T-helper 1 cell (primary cell): ENCODE measurements at regions not wholly inside any gene's neighbourhood (a gene's known extent, or its start where the extent isn't known, plus 50 kb on each side); places are given as distances from the start of the nearest gene placed in this dataset.
"Not testable (repeated sequence)": the region's sequence is repeated elsewhere in the genome, so short reads cannot be mapped to it uniquely, and the experiment has no call there.

Source experiments
- DNase-seq, 5 donors: peaks; one replicate each; pipeline ENCODE4 v3.0.0-alpha.2; 2012 to 2020

DNA sequence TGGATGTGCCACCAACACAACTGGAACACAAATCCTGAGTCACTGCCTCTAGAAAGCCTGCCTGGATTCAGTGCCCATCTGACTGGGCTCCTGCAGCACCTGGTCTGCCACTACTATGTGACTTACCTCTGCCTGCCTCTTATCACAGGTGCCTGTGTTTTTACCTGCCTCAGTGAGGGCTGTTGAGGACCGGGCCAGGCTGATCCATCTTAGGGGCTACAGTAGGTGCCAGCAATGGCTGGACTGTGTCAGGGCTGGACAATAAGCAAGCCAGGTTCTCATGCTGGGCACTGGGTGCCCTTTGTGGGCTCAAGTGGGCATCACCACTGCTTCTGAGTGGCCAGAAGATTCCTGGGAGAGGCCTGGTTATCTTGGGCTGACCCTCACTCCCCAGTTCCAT, 948.6 kb upstream of the TPTE start:
- not testable (repeated sequence) for DNase-seq

DNA sequence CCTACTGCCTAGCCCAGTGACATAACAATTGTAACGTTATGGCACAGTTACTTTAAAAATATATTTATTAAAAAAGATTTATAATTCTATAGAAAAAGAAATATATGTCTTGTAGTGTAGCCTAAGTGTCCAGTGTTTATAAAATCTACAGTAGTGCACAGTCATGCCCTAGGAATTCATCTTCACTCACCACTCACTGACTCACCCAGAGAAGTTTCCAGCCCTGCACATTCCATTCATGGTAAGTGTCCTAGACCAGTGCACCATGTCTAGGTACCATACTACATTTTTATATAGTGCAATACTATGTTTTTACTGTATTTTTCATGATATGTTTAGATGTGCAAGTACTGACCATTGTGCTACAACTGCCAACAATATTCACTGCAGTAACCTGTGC, 947.9 kb upstream of the TPTE start:
- DNase-seq, result not testable (repeated sequence)

DNA sequence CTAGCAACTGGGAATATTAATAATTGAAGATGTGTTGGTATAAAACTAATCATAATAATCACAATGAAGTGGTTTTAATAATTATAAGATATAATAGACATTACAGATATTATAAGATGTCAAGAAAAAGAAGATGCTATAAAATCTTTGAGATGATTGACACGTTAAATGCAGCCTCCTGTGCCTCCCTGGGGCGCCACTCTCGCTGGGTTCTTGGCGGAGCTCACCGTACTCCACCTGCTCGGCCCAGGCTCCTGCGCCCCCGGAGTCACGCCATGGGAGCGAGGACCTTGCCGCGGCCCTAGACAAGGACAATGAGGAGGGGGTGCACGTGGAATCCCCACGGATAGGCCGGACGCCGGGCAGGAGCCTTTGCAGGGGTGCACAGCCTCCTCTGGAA, 942.1 kb upstream of the TPTE start:
- not testable (repeated sequence) for DNase-seq

DNA sequence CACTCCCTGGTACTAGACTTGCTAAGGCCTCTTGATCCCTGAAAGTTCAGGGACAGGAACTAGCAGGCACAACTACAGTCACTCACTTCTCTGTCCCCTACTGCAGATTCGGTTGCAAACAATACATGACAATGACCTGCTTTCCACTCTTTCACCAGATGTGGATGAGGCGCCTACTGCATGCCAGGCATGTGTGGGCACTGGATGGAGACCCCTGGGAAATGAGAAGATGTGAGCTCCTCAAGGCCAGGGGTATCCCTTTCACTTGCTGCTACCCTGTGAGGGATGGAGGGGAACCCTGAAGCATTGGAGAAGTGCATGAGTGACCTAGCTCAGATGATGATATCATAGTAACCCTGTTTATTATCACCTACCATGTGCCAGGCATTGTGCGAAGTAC, 933.4 kb upstream of the TPTE start:
- not testable (repeated sequence) for DNase-seq

DNA sequence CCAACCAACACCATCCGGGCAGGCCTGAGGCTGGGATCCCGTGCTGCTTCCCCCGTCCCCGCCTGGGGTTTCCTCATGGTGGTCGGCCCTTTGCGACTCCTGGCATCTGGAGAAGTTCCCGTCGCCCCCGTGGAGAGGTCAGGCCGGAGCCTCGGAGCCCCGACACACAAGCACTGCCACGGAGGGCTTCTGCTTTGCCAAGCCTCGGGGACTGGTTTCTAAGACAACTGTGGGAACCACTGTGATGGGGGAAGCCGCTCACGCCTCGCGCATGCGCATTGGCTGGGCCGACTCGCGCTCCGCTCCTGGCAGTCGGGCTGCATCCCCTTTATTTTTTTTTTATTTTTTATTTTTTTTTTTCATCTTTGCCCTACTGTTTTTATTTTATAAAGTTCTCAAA, 928.8 kb upstream of the TPTE start:
- not testable (repeated sequence) for DNase-seq

DNA sequence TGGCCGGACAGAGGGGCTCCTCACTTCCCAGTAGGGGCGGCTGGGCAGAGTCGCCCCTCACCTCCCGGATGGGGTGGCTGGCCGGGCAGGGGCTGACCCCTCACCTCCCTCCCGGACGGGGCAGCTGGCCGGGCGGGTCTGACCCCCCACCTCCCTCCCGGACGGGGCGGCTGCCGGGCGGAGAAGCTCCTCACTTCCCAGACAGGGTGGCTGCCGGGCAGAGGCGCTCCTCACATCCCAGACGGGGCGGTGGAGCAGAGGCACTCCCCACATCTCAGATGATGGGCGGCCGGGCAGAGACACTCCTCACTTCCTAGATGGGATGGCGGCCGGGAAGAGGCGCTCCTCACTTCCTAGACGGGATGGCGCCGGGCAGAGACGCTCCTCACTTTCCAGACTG, 927.7 kb upstream of the TPTE start:
- DNase-seq, result not testable (repeated sequence)

DNA sequence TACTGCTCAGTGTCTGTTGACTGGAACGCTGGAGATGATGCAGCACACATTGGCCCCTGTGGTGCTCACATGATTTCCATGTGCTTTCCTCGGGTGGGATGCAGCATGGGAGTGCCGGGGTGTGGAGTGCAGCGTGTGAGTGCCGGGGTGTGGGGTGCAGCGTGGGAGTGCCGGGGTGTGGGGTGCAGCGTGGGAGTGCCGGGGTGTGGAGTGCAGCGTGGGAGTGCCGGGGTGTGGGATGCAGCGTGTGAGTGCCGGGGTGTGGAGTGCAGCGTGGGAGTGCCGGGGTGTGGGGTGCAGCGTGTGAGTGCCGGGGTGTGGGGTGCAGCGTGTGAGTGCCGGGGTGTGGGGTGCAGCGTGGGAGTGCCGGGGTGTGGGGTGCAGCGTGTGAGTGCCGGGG, 907.4 kb upstream of the TPTE start:
- DNase-seq, result not testable (repeated sequence)

DNA sequence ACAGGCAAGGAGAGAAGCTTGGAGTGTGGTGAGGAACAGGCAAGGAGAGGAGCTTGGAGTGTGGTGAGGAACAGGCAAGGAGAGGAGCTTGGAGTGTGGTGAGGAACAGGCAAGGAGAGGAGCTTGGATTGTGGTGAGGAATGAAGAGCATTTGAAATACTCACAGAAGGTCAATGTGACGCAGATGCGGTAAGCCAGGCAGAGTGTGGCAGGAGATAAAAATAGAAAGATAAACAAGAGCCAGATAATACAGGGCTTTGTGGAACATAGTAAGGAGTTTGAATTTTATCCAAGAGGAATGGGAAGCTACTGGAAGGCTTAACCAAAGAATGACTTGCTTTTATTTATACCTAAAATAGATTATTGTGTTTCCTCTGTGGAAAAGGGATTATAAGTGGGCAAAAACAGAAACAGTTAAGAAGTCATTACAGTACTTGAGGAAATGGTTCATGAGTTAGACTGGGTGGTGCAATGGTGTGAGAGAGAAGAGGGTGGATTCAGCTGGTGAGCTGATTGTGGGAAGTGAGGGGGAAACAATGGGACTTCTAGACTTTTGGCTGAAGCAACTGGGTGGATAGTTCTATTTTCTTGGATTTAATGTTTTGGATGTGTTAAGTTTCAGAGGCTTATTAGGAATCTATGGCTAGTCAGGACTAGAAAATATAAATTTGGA, 900.1 kb upstream of the TPTE start:
- DNase-seq, result not testable (repeated sequence)

DNA sequence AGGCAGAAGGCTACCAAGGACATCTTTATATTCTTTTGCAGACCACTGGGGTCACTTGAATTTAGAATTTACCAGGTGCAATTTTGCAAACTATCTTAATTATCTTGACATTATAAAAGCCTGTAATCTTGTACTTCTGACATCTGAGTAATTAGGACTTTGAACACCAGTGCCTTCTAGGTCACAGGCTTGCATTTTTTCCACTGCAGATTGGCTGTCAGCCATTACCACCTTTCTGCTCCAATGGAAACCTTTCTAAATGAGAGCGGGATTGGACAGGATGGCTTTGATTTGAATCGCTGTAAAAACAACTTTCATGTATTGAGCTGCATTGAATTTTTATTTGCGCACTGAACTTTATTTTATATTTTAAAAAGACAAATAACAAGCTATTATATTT, 893.3 kb upstream of the TPTE start:
- not testable (repeated sequence) for DNase-seq

DNA sequence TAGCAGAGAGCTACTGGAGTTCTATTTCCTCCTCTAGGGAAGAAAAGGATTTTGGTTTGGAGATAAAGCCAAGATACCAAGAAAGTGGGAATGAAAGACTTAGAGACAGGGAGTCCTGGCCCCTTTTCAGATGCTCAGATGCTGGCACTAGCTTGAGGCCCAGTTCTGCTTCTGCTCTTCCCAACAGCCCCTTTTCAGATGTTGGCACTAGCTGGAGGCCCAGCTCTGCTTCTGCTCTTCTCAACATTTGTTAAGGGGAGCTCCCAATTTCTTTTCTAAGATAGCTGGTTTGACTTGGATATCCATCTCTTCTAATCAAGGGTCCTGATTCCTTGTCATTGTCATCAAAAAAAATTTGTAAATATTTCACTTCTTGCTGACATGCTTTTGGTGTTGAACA, 874.0 kb upstream of the TPTE start:
- DNase-seq, result not testable (repeated sequence)

DNA sequence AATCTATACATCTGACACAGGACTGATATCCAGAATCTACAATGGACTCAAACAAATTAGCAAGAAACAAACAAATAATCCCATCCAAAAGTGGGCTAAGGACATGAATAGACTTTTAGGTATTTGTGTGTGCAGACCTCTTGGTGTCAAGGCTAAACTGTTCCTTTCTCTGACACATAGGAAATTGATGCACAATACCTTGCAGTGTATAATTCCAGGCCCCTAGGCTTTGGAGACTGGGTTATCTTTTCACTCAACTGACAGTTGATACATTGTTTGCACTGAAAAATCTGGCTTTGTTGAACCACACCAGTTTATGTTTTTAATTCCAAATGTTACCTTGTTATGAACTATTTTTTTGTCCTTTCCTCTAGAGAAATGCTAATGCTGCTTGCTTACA, 873.1 kb upstream of the TPTE start:
- not testable (repeated sequence) for DNase-seq

DNA sequence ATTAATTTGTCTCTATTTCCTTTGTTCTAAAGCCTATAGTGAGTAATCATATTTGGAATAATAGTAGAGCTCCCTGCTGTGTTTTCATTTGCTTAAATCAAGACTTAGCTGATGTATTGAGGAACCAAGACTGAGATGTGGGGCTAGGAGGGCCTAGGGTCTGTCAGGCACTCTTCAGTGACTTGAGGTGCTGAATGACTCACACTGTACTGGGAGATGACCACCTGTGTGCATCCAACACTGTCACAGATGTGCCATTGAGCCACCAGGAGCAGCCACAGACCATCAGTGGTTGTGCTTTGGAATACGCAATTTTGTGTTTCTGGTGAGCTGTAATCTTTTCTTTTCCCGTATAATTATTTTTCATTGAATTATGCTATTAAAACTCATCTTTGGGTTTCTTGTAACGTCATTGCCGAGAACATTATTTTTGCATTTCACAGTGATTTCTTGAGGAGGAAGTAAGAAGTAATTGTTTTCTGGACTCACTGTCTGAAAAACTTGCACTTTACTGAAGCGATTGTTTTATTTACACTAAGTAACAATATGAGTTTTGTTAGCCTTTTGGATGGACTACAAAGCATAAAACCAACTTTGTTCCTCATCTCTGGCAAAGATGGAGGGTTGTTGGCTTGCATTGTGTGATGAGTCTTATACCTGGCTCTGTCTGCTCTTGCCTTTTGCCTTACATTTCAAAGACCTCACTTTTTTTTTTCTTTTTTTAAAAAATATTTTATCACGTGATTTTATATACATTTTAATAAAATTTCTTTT, 872.2 kb upstream of the TPTE start:
- not testable (repeated sequence) for DNase-seq

DNA sequence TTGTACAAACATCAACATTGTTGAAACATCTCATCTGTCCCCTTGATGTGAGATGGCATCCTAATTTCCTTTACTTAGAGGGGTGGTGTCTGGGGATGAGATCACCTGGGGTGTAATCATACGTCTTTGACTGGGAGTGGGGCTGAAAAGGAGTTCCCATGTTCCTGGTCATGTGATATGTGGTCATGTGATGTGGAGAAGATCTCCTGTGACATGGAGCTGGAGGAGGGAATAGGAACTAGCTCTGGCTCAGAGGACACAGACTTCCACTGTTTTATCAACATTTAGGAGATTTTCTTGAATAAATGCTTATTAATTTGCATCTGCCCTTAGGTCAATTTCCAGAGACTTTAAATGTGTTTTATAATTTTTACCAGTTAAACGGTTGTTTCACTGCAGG, 868.6 kb upstream of the TPTE start:
- not testable (repeated sequence) for DNase-seq

DNA sequence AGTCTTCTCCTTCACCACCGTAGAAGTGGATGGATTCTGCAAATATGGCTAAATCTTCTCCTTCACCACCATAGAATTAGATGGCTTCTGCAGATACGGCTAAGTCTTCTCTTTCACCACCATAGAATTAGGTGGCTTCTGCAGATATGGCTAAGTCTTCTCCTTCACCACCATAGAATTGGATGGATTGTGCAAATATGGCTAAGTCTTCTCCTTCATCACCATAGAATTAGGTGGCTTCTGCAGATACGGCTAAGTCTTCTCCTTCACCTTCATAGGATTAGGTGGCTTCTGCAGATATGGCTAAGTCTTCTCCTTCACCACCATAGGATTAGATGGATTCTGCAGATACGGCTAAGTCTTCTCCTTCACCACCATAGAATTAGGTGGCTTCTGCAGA, 866.2 kb upstream of the TPTE start:
- not testable (repeated sequence) for DNase-seq

DNA sequence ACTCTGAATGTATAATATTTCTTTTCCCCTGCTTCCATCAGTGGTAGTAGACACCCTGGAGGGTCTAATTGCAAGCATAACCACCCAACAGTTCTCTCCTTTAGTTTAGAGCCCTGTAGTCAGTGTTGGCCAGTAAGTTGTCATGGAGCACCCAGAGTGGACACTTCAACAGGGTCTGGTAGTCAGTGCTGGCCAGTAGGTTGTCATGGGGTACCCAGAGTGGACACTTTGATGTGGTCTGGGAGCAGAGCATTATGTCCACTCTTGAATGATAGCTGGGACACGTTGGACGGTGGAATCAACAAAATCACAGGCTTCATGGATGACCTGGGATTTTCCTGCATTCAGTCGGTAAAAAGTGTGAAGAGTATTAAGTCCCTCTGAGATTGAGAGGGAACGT, 864.9 kb upstream of the TPTE start:
- not testable (repeated sequence) for DNase-seq

DNA sequence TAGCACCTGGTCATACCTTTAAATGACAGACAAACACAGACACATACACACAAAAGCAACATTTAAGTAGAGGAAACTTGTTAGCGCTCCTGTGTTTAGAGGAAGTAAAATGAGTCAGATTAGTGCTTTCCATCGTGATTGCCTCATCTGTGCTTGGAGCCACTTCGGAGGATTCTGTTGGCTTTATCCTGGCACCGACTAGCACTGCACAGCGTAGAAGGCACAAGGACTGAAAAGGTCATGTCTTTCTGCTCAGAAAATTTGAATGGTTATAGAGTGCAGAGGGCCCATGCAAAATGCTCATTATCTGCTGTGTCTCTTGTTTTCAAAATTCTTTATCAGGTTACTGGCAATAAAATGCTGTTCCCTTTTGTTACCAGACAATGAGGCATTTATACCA, 863.6 kb upstream of the TPTE start:
- not testable (repeated sequence) for DNase-seq

DNA sequence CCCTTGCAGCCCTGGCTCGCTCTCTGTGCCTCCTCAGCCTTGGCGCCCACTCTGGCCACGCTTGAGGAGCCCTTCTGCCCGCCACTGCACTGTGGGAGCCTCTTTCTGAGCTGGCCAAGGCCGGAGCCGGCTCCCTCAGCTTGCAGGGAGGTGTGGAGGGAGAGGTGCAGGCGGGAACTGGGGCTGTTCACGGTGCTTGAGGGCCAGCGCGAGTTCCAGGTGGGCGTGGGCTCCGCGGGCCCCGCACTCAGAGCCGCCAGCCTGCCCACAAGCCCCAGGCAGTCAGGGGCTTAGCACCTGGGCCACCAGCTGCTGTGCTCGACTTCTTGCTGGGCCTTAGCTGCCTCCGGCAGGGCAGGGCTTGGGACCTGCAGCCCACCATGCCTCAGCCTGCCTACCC, 861.5 kb upstream of the TPTE start:
- DNase-seq, result not testable (repeated sequence)

DNA sequence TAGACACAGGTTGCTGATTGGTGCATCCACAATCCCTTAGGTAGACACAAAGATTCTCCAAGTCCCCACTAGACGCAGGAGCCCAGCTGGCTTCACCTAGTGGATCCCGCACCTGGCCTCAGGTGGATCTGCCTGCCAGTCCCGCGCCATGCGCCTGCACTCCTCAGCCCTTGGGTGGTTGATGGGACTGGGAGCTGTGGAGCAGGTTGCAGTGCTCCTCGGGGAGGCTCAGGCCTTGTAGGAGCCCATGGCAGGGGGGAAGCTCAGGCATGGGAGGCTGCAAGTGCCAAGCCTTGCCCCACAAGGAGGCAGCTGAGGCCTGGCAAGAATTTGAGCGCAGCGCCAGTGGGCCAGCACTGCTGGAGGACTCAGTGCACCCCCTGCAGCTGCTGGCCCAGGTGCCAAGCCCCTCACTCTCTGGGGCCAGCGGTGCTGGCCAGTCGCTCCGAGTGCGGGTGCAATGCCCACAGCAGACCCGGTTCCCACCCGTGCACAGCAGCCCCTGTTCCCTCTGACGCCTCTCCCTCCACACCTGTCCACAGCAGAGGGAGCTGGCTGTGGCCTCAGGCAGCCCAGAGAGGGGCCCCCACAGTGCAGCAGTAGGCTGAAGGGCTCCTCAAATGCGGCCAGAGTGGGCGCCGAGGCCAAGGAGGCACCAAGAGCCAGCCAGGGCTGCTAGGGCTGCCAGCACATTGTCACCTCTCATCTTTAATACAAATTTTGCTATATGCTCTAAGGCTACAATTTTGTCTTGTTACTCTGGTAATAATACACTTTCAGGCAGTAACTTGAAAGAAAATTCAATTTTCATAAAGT, 857.3 kb upstream of the TPTE start:
- DNase-seq, result not testable (repeated sequence)

DNA sequence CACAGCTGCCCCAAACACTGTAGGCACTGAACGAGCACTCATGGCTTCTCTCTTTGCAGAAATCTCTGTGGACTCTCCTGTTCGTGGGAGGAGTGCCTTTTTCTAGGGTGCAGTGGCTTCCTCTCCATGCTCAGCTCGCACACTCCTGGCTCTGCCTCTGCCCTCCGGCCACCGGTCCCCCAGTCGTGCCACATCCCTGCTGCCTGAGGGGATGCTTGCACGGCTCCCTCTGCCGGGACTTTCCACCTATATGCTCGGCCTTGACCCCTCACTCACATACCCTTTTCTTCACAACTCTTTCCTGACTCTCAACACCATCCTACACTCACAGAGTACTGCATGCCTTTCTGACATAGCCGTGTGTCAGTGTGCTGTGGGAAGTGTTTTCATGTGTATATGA, 845.6 kb upstream of the TPTE start:
- not testable (repeated sequence) for DNase-seq

DNA sequence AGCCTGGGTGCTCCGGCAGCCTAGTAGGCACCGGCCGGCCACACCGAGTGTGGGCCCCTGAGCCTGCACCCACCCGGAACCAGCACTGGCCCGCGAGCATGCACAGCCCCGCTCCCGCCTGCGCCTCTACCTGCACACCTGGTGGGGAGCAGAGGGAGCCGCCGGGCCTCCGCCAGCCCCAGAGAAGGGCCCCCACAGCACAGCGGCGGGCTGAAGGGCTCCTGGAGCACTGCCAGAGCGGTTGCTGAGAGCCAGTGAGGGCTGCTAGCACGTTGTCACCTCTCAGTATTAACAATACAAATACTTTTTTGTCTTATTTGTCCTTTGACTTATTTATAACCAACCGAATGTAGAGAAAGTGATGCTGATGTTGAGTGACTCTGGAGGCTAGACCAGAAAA, 842.4 kb upstream of the TPTE start:
- DNase-seq, result not testable (repeated sequence)

DNA sequence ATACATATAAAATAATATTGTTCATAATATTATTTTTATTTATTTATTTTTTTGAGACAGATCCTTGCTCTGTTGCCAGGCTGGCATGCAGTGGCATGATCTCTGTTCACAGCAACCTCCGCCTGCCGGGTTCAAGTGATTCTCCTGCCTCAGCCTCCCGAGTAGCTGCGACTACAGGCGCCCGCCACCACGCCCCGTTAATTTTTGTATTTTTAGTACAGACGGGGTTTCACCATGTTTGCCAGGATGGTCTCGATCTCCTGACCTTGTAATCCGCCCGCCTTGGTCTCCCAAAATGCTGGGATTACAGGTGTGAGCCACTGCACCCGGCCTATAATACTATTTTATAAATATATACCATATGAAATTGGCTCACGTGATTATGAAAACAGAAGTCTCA, 832.4 kb upstream of the TPTE start:
- not testable (repeated sequence) for DNase-seq

DNA sequence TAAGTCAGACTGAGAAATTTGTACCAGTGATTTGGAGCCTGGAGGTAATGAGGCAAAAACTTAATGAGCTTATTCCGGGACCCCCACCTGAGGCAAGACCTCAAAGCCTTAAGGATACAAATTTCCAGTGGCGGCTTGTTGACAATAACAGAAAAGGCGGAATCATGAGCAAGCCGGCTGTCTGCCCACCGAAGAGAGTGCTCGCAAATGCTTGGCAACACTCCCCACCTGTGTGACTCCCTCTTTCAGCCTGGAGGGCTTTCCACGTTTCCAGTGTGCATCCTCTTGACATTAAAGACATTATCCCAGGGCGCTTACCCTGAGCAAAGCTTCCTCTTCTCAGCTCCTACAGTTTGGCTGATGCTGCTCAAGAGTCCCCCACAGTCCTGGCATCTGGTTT, 830.4 kb upstream of the TPTE start:
- DNase-seq, result not testable (repeated sequence)

DNA sequence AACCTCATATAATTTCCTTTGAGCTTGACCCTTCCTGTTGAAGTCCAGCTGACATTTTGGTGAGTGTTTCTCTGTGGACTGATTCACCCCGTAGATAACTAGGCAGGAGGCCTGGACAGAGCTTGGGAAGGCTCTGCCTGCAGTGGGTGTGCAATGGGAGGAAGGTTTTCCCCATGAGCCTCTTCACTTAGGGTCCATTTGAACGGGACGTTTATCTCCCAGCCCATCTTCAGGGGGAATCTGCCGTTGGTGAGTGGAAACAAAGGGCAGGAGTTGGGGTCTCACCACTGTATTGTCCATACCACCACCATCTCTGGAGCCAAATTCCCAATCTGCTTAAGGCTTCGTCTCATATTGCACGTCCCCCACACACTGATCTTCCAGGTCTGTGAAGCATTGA, 825.6 kb upstream of the TPTE start:
- not testable (repeated sequence) for DNase-seq
